ENCODE measurements at regions not wholly inside any gene's neighbourhood (a gene's known extent, or its start where the extent isn't known, plus 50 kb on each side); places are given as distances from the start of the nearest gene placed in this dataset.

DNA sequence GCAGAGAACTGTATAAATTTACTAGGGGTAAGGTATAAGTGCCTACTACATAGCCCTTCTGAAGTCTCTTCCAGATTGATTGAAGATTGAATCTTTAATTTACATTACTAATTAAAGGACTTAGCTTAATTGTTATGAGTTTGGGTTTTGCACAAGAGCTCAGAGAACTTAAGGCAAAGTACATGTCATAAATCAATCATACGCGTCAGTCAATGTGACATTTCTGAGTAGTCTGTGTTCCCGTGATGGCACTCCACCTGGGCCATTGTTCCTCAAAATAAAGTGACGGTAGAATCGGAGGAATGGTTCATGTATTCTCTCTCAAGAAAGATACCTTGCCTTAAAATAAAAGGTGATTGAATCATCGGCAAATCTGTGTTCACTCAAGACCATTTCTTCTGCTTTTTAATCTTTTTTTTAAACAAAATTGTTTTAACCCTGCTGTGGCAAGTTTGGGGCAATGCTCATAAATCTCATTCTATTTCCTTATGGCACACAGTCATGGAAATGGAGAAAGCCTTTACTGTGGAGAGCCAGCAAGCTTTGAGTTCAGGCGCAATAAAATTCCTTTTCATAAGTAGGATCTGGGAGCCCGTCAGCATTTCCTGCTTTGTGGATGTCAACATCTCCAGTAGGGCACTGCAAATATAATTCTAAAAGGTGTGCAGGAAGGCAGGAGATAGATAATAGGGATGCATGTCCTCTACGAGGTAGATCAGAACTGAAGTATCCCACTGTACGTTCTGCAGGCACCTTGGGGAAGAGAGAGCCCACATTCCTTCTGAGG lies 427.4 kb downstream of the GATA3 start:
- Histone ChIP-seq H3K4me3 (ENCODE audit: extremely low read depth, insufficient read depth, low read length, poor library complexity, severe bottlenecking) (no peak overlapping the region), H3K9me3 (ENCODE audit: control insufficient read depth, low read length) (peaks cover 4% of the 10 kb centered on the region), H3K27ac (ENCODE audit: low read depth, low read length, severe bottlenecking) (no peak overlapping the region), H3K4me1 (ENCODE audit: control insufficient read depth, insufficient read depth, low read length, poor library complexity, severe bottlenecking) (no peaks in the 10 kb centered on the region), H3K36me3 (ENCODE audit: control insufficient read depth, insufficient read depth, low read length) (no peaks in the 10 kb centered on the region)
- WGBS, 2 experiments (ENCODE audit: insufficient coverage in 2 of 2): 90 to 94% methylated on average over 5 to 9 of the region's 10 CpGs

DNA sequence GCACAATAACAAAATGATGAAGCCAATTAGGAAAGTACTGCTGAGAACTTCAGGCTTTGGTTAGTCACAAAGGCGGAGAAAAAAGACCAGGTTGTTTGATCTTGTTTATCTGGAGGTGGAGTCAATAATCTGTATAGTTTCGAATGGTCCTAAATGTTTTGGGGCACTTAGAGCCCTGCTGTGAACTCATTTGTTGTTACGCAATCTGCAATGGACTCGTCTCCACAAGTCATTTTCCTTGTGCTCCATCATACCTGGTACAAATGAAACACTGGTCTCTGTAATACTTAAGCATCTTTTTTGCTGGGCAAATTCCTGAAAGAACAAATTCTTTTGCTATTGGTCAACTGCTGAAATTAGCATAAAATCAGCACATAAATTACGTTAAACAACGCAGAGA lies 430.5 kb downstream of the GATA3 start:
- WGBS, 2 experiments (ENCODE audit: insufficient coverage in 2 of 2): 62 to 81% methylated on average over 2 to 4 of the region's 6 CpGs
- no peak overlapping the region for H3K27ac ChIP-seq (ENCODE audit: low read depth, low read length, severe bottlenecking)
- H3K4me3 ChIP-seq (ENCODE audit: extremely low read depth, insufficient read depth, low read length, poor library complexity, severe bottlenecking): no peak overlapping the region
- H3K9me3 ChIP-seq (ENCODE audit: control insufficient read depth, low read length): no peaks in the 10 kb centered on the region
- H3K4me1 ChIP-seq (ENCODE audit: control insufficient read depth, insufficient read depth, low read length, poor library complexity, severe bottlenecking): no peaks in the 10 kb centered on the region
- no peaks in the 10 kb centered on the region for H3K36me3 ChIP-seq (ENCODE audit: control insufficient read depth, insufficient read depth, low read length)

DNA sequence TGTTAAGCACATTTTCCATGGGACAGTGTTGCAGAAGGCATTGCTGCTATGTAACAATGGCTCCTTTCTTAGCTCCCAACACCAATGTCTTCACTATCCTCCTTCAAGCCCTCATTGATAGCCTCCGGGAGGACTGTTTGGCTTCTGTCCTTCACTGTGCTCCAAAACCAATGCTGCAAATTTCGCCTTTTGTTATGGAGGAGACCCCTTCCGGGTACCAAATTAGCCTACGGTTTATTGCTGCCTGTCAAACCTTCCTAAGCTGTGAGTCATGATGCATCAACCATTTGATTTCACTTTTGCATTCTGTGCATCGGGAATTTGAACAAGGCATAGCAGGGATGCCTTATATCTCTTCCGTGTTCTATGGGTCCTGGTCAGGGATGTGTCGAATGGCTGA lies 432.9 kb downstream of the GATA3 start:
- H3K4me1 ChIP-seq (ENCODE audit: control insufficient read depth, insufficient read depth, low read length, poor library complexity, severe bottlenecking): no peaks in the 10 kb centered on the region
- H3K4me3 ChIP-seq (ENCODE audit: extremely low read depth, insufficient read depth, low read length, poor library complexity, severe bottlenecking): no peak overlapping the region
- H3K9me3 ChIP-seq (ENCODE audit: control insufficient read depth, low read length): no peaks in the 10 kb centered on the region
- WGBS, 2 experiments (ENCODE audit: insufficient coverage in 2 of 2): 67 to 69% methylated on average over 5 to 6 of the region's 7 CpGs
- H3K36me3 ChIP-seq (ENCODE audit: control insufficient read depth, insufficient read depth, low read length): no peaks in the 10 kb centered on the region
- no peak overlapping the region for H3K27ac ChIP-seq (ENCODE audit: low read depth, low read length, severe bottlenecking)

DNA sequence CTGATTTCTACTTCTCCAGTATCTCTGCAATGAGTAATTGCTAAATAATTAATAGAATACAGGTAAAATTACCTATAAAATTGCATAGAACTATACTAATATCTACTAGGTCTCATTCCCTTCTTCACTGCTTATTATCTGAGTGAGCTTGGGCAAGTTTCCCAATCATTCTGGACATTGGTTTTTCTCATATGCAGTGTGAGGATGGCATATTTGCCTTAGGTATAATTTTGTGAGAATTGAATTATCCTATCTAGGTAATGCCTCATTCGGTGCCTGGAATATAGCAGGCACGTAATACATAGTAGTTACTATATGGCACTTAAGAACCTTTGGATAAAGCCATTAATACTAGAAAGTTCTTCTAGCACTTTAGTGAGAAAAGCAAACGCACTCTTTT lies 434.7 kb downstream of the GATA3 start:
- Histone ChIP-seq H3K27ac (ENCODE audit: low read depth, low read length, severe bottlenecking) (no peak overlapping the region), H3K4me1 (ENCODE audit: control insufficient read depth, insufficient read depth, low read length, poor library complexity, severe bottlenecking) (no peaks in the 10 kb centered on the region), H3K36me3 (ENCODE audit: control insufficient read depth, insufficient read depth, low read length) (no peaks in the 10 kb centered on the region), H3K4me3 (ENCODE audit: extremely low read depth, insufficient read depth, low read length, poor library complexity, severe bottlenecking) (no peak overlapping the region), H3K9me3 (ENCODE audit: control insufficient read depth, low read length) (no peaks in the 10 kb centered on the region)
- WGBS, 2 experiments (ENCODE audit: insufficient coverage in 2 of 2): 100% methylated on average over 1 of the region's 3 CpGs; no CpG with 5 or more reads in 1 of the 2 experiments

DNA sequence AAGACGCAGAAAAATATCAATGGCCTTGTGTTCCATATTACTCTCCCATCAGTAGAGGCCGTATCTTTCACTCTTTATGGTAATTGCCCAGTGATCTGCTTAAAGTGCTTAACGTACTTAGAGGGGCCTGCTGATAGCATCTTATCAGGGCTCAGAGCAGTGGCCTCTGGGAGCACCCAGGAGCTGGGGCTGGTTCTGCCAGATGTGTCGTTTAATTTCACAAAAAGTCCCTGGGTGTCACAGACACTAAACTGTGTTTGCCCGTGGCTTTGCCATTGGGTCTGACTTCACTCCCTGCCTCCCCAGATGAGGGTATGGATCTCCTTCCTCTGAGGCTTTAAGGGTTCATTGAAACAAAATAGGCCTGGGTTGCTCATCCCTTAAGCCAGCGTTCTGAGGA lies 435.3 kb downstream of the GATA3 start:
- Histone ChIP-seq H3K36me3 (ENCODE audit: control insufficient read depth, insufficient read depth, low read length) (no peaks in the 10 kb centered on the region), H3K4me1 (ENCODE audit: control insufficient read depth, insufficient read depth, low read length, poor library complexity, severe bottlenecking) (no peaks in the 10 kb centered on the region), H3K27ac (ENCODE audit: low read depth, low read length, severe bottlenecking) (no peak overlapping the region), H3K4me3 (ENCODE audit: extremely low read depth, insufficient read depth, low read length, poor library complexity, severe bottlenecking) (no peak overlapping the region), H3K9me3 (ENCODE audit: control insufficient read depth, low read length) (no peaks in the 10 kb centered on the region)
- 70 to 74% methylated on average over 5 to 6 of the region's 6 CpGs for WGBS, 2 experiments (ENCODE audit: insufficient coverage in 2 of 2)

DNA sequence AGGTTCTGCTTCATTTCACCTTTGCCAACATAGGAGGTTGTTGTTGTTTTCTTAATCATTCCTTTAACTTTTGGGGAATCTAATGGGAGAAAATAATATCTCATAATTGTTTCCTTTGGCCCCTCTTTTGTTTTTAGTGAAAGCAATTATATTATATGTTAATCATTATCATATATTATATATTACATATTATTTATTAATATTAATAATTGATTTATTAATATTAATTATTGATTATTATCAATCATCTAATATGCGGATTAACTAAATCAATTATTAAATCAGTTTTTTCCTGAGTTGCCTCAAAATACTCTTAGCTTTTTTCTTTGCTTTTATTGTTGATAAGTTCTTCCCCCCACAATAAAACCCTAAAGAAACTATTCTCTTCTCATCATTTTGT lies 443.8 kb downstream of the GATA3 start:
- no CpG with 5 or more reads among the region's 1 CpG for WGBS, 2 experiments (ENCODE audit: insufficient coverage in 2 of 2)
- Histone ChIP-seq H3K4me1 (ENCODE audit: control insufficient read depth, insufficient read depth, low read length, poor library complexity, severe bottlenecking) (no peaks in the 10 kb centered on the region), H3K27ac (ENCODE audit: low read depth, low read length, severe bottlenecking) (no peak overlapping the region), H3K4me3 (ENCODE audit: extremely low read depth, insufficient read depth, low read length, poor library complexity, severe bottlenecking) (no peak overlapping the region), H3K36me3 (ENCODE audit: control insufficient read depth, insufficient read depth, low read length) (no peaks in the 10 kb centered on the region), H3K9me3 (ENCODE audit: control insufficient read depth, low read length) (no peaks in the 10 kb centered on the region)

DNA sequence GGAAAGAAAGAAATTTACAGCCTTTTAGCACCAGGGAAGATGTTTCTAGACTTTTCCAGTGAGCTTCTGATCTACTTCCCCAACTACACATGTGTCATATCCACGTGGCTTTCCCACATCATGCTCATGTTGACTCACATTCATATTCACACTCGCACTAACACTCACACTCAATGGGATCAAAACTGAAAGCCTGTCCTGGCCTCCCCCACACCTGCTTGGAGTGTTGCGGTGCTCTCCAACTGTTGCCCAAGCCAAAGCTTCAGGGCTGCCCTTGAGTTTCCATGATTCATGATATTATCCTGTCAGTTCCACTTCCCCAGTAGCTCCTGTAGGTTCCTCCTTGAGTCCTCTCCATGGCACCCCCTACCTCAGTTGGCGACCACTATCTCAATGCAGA lies 444.4 kb downstream of the GATA3 start:
- no peak overlapping the region for H3K27ac ChIP-seq (ENCODE audit: low read depth, low read length, severe bottlenecking)
- WGBS, 2 experiments (ENCODE audit: insufficient coverage in 2 of 2): 88 to 97% methylated on average over 4 of the region's 4 CpGs

DNA sequence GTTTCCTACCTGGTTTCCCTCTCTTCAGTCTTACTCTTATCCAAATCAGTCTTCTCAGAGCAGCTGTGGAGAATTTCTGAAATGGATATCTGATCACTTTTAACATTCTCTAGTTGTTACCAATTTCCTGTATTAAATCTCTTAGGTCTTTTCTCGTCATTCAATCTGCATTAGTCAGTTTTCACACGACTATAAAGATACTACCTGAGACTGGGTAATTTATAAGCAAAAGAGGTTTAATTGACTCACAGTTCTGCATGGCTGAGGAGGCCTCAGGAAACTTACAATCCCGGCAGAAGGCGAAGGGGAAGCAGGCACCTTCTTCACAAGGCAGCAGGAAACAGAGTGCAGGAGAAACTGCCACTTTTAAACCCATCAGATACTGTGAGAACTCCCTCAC lies 444.8 kb downstream of the GATA3 start:
- Histone ChIP-seq H3K4me3 (ENCODE audit: extremely low read depth, insufficient read depth, low read length, poor library complexity, severe bottlenecking) (no peak overlapping the region), H3K27ac (ENCODE audit: low read depth, low read length, severe bottlenecking) (no peak overlapping the region), H3K4me1 (ENCODE audit: control insufficient read depth, insufficient read depth, low read length, poor library complexity, severe bottlenecking) (peaks cover 2% of the 10 kb centered on the region), H3K36me3 (ENCODE audit: control insufficient read depth, insufficient read depth, low read length) (no peaks in the 10 kb centered on the region), H3K9me3 (ENCODE audit: control insufficient read depth, low read length) (no peaks in the 10 kb centered on the region)
- 80 to 88% methylated on average over 2 of the region's 4 CpGs for WGBS, 2 experiments (ENCODE audit: insufficient coverage in 2 of 2)

More for the DNA sequence above, 444.4 kb downstream of the GATA3 start:
- Histone ChIP-seq H3K4me1 (ENCODE audit: control insufficient read depth, insufficient read depth, low read length, poor library complexity, severe bottlenecking) (no peaks in the 10 kb centered on the region), H3K36me3 (ENCODE audit: control insufficient read depth, insufficient read depth, low read length) (no peaks in the 10 kb centered on the region), H3K9me3 (ENCODE audit: control insufficient read depth, low read length) (no peaks in the 10 kb centered on the region), H3K4me3 (ENCODE audit: extremely low read depth, insufficient read depth, low read length, poor library complexity, severe bottlenecking) (no peak overlapping the region)

DNA sequence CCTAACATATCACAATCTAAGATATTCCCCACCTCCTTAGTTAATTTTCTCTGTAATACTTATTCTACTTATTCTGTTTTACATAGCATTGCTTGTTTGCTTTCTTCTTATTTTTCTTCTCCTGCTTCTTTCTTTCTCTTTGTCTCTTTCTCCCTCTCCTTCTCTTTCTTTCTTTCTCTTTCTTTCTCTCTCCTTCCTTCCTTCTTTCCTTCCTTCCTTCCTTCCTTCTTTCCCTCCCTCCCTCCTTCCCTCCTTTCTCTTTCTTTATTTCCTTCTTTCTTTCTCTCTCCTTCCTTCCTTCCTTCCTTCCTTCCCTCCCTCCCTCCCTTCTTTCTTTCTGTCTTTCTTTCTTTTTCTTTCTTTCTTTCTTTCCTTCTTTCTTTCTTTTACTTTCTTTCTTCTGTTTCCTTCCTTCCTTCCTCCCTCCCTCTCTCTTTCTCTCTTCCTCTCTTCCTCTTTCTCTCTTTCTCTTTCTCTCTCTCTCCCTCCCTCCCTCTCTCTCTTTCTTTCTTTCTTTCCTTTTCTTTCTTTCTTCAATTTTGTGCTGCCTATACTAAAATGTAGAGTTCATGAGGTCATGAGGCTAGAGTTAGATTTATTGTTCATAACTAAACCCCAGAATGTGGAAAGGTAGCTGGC lies 445.4 kb downstream of the GATA3 start:
- Histone ChIP-seq H3K9me3 (ENCODE audit: control insufficient read depth, low read length) (no peaks in the 10 kb centered on the region), H3K27ac (ENCODE audit: low read depth, low read length, severe bottlenecking) (no peak overlapping the region), H3K4me3 (ENCODE audit: extremely low read depth, insufficient read depth, low read length, poor library complexity, severe bottlenecking) (no peak overlapping the region), H3K4me1 (ENCODE audit: control insufficient read depth, insufficient read depth, low read length, poor library complexity, severe bottlenecking) (peaks cover 4% of the 10 kb centered on the region), H3K36me3 (ENCODE audit: control insufficient read depth, insufficient read depth, low read length) (no peaks in the 10 kb centered on the region)

DNA sequence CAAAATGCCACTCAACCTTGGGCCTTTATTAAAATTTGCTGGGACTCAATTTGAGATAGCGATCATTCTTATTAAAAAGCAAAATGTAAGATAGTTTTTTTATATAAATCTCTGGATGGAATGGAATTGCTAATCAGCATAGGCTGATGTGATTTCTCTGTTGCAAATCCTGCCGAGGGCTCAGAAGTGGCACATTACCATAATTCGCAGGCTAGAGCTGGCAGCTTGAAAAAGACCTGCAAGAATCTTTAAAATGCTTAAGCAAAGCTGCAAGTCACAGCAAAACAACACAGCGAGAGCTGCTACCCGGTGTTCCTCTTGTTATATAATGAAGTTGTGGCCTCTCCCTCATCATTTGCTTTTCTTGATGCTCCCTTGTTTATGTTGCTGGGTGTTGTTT lies 448.1 kb downstream of the GATA3 start:
- H3K4me1 ChIP-seq (ENCODE audit: control insufficient read depth, insufficient read depth, low read length, poor library complexity, severe bottlenecking): peaks cover 4% of the 10 kb centered on the region
- no peaks in the 10 kb centered on the region for H3K36me3 ChIP-seq (ENCODE audit: control insufficient read depth, insufficient read depth, low read length)
- WGBS, 2 experiments (ENCODE audit: insufficient coverage in 2 of 2): 27% methylated on average over 2 of the region's 5 CpGs; no CpG with 5 or more reads in 1 of the 2 experiments
- no peak overlapping the region for H3K27ac ChIP-seq (ENCODE audit: low read depth, low read length, severe bottlenecking)
- no peaks in the 10 kb centered on the region for H3K9me3 ChIP-seq (ENCODE audit: control insufficient read depth, low read length)
- H3K4me3 ChIP-seq (ENCODE audit: extremely low read depth, insufficient read depth, low read length, poor library complexity, severe bottlenecking): no peak overlapping the region

DNA sequence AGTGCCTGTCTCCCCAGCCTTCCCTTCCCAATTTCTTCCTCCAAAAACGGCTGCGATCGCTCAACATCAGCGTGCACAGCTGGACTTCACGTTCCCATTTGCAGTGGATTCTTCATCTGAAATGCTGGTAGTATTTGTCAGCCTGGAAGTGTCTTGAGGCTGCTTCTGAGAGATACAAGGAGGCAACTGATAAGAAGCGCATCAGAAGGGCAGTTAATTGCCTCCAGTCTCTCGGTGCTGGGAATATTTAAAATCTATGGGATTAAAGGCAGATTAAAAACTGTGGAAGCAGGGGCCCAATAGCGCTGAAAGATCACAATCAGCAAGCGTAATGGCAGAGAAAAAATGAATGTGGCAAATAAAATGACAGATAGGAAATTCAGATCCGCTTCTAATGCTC lies 450.0 kb downstream of the GATA3 start:
- Histone ChIP-seq H3K4me3 (ENCODE audit: extremely low read depth, insufficient read depth, low read length, poor library complexity, severe bottlenecking) (no peak overlapping the region), H3K9me3 (ENCODE audit: control insufficient read depth, low read length) (no peaks in the 10 kb centered on the region), H3K36me3 (ENCODE audit: control insufficient read depth, insufficient read depth, low read length) (no peaks in the 10 kb centered on the region), H3K27ac (ENCODE audit: low read depth, low read length, severe bottlenecking) (no peak overlapping the region), H3K4me1 (ENCODE audit: control insufficient read depth, insufficient read depth, low read length, poor library complexity, severe bottlenecking) (peaks cover 4% of the 10 kb centered on the region)
- WGBS, 2 experiments (ENCODE audit: insufficient coverage in 2 of 2): 76 to 77% methylated on average over 6 to 10 of the region's 10 CpGs
